Endodermal cell (in vitro differentiated cells): ENCODE measurements at regions not wholly inside any gene's neighbourhood (a gene's known extent, or its start where the extent isn't known, plus 50 kb on each side); places are given as distances from the start of the nearest gene placed in this dataset.

Source experiments
- DNase-seq: peaks from one replicate; pipeline ENCODE4 v3.0.0-alpha.2; 2017
- H3K27ac ChIP-seq: 2 replicates; pipeline ENCODE4 v1.5.1; 2013; ENCODE audit warnings: mild to moderate bottlenecking, low read depth, low read length, moderate library complexity
- H3K27me3 ChIP-seq: 2 replicates; pipeline ENCODE4 v1.6.1; 2013; ENCODE audit warnings: mild to moderate bottlenecking, low read length, moderate library complexity; ENCODE audit not compliant: insufficient read depth, control insufficient read depth, poor library complexity, severe bottlenecking
- H3K36me3 ChIP-seq: 2 replicates; pipeline ENCODE4 v1.7.0; 2013; ENCODE audit warnings: mild to moderate bottlenecking, low read length, moderate library complexity; ENCODE audit not compliant: control insufficient read depth, insufficient read depth
- H3K4me1 ChIP-seq: one replicate; pipeline ENCODE4 v1.7.0; 2013; ENCODE audit warnings: low read length; ENCODE audit not compliant: control insufficient read depth, insufficient read depth
- H3K4me3 ChIP-seq: 2 replicates; pipeline ENCODE4 v1.5.1; 2013; ENCODE audit warnings: mild to moderate bottlenecking, low read length, moderate library complexity
- H3K9ac ChIP-seq: 2 replicates; pipeline ENCODE4 v1.6.1; 2013; ENCODE audit warnings: mild to moderate bottlenecking, low read length, moderate library complexity; ENCODE audit not compliant: poor library complexity, severe bottlenecking; ENCODE audit errors: extremely low read depth
- H3K9me3 ChIP-seq: 2 replicates; pipeline ENCODE4 v1.6.1; 2013; ENCODE audit warnings: mild to moderate bottlenecking, low read length, moderate library complexity; ENCODE audit not compliant: control insufficient read depth
- H3K27ac Mint-ChIP-seq: 2 replicates; pipeline ENCODE4 v1.8.0; 2020; ENCODE audit warnings: mixed read lengths
- H3K27me3 Mint-ChIP-seq: 2 replicates; pipeline ENCODE4 v1.8.0; 2021; ENCODE audit warnings: mild to moderate bottlenecking, mixed read lengths; ENCODE audit not compliant: insufficient read depth
- H3K36me3 Mint-ChIP-seq: 2 replicates; pipeline ENCODE4 v1.8.0; 2020; ENCODE audit warnings: low read depth, mixed read lengths
- H3K4me1 Mint-ChIP-seq: 2 replicates; pipeline ENCODE4 v1.8.0; 2020; ENCODE audit warnings: mixed read lengths
- H3K4me3 Mint-ChIP-seq: 2 replicates; pipeline ENCODE4 v1.8.0; 2020; ENCODE audit warnings: mild to moderate bottlenecking, moderate library complexity, mixed read lengths
- H3K9me3 Mint-ChIP-seq: 2 replicates; pipeline ENCODE4 v1.8.0; 2020; ENCODE audit warnings: mild to moderate bottlenecking, mixed read lengths
- CTCF ChIP-seq: fragments of 200-600 bp; sonication (generic); conservative IDR thresholded peaks from 2 replicates; pipeline ENCODE4 v1.5.0; 2021; ENCODE audit warnings: antibody characterized with exemption, mild to moderate bottlenecking
- WGBS, 2 experiments: methylation state at CpG; one replicate each; pipeline versions ENCODE4 v1.1.5 to v1.1.7; 2013; ENCODE audit warnings: missing lambda C conversion rate in 2 of 2, mixed read lengths in 1 of 2; ENCODE audit not compliant: insufficient coverage in 1 of 2, insufficient read length in 1 of 2; 5-methylcytosine and 5-hydroxymethylcytosine counted together

GRCh38 chr1:184279911-184280458, 106.8 kb upstream of the C1orf21 start:
- DNase-seq: no peak
- no peak overlapping the region for H3K27ac ChIP-seq
- H3K4me3 Mint-ChIP-seq: no peak overlapping the region
- H3K9ac ChIP-seq: no peak overlapping the region
- H3K9me3 ChIP-seq: peaks cover 2% of the 10 kb centered on the region
- 93 to 96% methylated on average over 6 to 7 of the region's 7 CpGs for WGBS, 2 experiments
- H3K27me3 ChIP-seq: no peaks in the 10 kb centered on the region
- H3K36me3 ChIP-seq: no peaks in the 10 kb centered on the region
- no peaks in the 10 kb centered on the region for H3K36me3 Mint-ChIP-seq
- H3K27ac Mint-ChIP-seq: no peak overlapping the region
- no peak for TF ChIP-seq CTCF
- H3K27me3 Mint-ChIP-seq: peaks cover 1% of the 10 kb centered on the region
- no peaks in the 10 kb centered on the region for H3K4me1 ChIP-seq
- H3K4me3 ChIP-seq: no peak overlapping the region
- no peaks in the 10 kb centered on the region for H3K4me1 Mint-ChIP-seq
- H3K9me3 Mint-ChIP-seq: no peaks in the 10 kb centered on the region

- TF ChIP-seq CTCF: no peak
- no peak overlapping the region for H3K27ac Mint-ChIP-seq
- no peaks in the 10 kb centered on the region for H3K36me3 Mint-ChIP-seq
- peaks cover 15% of the 10 kb centered on the region for H3K9me3 ChIP-seq
- H3K27me3 ChIP-seq: no peaks in the 10 kb centered on the region
- H3K27me3 Mint-ChIP-seq: peaks cover 6% of the 10 kb centered on the region
- H3K4me1 Mint-ChIP-seq: no peaks in the 10 kb centered on the region
- H3K4me3 ChIP-seq: no peak overlapping the region
- no peaks in the 10 kb centered on the region for H3K4me1 ChIP-seq
- no peaks in the 10 kb centered on the region for H3K36me3 ChIP-seq
- H3K4me3 Mint-ChIP-seq: no peak overlapping the region
- H3K9me3 Mint-ChIP-seq: peaks cover 20% of the 10 kb centered on the region
- H3K9ac ChIP-seq: no peak overlapping the region
- no peak overlapping the region for H3K27ac ChIP-seq
- 94% methylated on average over 1 of the region's 1 CpG; no CpG with 5 or more reads in 1 of the 2 experiments for WGBS, 2 experiments
- DNase-seq: no peak
Observed at GRCh38 chr1:184283999-184284398, 102.8 kb upstream of the C1orf21 start.

GRCh38 chr1:184284900-184285299, 101.9 kb upstream of the C1orf21 start:
- H3K9me3 ChIP-seq: peaks cover 24% of the 10 kb centered on the region
- no peak overlapping the region for H3K9ac ChIP-seq
- H3K4me3 ChIP-seq: no peak overlapping the region
- WGBS, 2 experiments: 89% methylated on average over 1 of the region's 1 CpG; no CpG with 5 or more reads in 1 of the 2 experiments
- no peaks in the 10 kb centered on the region for H3K36me3 Mint-ChIP-seq
- H3K9me3 Mint-ChIP-seq: peaks cover 27% of the 10 kb centered on the region
- H3K27ac Mint-ChIP-seq: no peak overlapping the region
- H3K36me3 ChIP-seq: no peaks in the 10 kb centered on the region
- no peak for TF ChIP-seq CTCF
- no peak for DNase-seq
- H3K4me3 Mint-ChIP-seq: no peak overlapping the region
- no peaks in the 10 kb centered on the region for H3K4me1 Mint-ChIP-seq
- no peaks in the 10 kb centered on the region for H3K27me3 ChIP-seq
- H3K27me3 Mint-ChIP-seq: peaks cover 6% of the 10 kb centered on the region
- H3K27ac ChIP-seq: no peak overlapping the region
- H3K4me1 ChIP-seq: no peaks in the 10 kb centered on the region
